NCI-H748 (cell line): ENCODE measurements at regions not wholly inside any gene's neighbourhood (a gene's known extent, or its start where the extent isn't known, plus 50 kb on each side); places are given as distances from the start of the nearest gene placed in this dataset.
A peak's percentile ranks its signal among the peaks of the same experiment; 100 is the strongest.

Experiments
- DNase-seq: peaks from one replicate; lab custom pipeline; 2025; ENCODE audit not compliant: unreplicated experiment; lab: John Stamatoyannopoulos, UW

- no peak for DNase-seq
These were observed 58.5 kb upstream of the LARS2 start for GRCh38 chr3:45329761-45330305.

- no peak for DNase-seq
These were observed 57.7 kb upstream of the LARS2 start for GRCh38 chr3:45330510-45331295.

GRCh38 chr3:45332493-45332892 is 55.9 kb upstream of the LARS2 start:
- DNase-seq = no peak

- peak; percentile 38 for DNase-seq
These were observed 55.4 kb upstream of the LARS2 start for GRCh38 chr3:45332901-45333407.

GRCh38 chr3:45333549-45333948 is 54.8 kb upstream of the LARS2 start:
- DNase-seq = no peak

- DNase-seq = no peak
These were observed 50.4 kb upstream of the LARS2 start for GRCh38 chr3:45337839-45338470.
